Loucy (cell line): ENCODE measurements at regions not wholly inside any gene's neighbourhood (a gene's known extent, or its start where the extent isn't known, plus 50 kb on each side); places are given as distances from the start of the nearest gene placed in this dataset.

Experiments used
- H2AFZ ChIP-seq: fragments of 200-600 bp; sonication (generic); 2 replicates; pipeline ENCODE4 v1.6.0; 2016; ENCODE audit warnings: antibody characterized with exemption, mild to moderate bottlenecking, low read length, moderate library complexity
- H3F3A ChIP-seq: fragments of 200-600 bp; 2 replicates; pipeline ENCODE4 v1.6.0; 2016; ENCODE audit warnings: antibody characterized with exemption, low read depth, mild to moderate bottlenecking
- H3K27me3 ChIP-seq: fragments of 200-600 bp; sonication (generic); 2 replicates; pipeline ENCODE4 v1.6.1; 2014; ENCODE audit warnings: low read length, mild to moderate bottlenecking; ENCODE audit not compliant: insufficient read depth, poor library complexity, severe bottlenecking
- H3K36me3 ChIP-seq: fragments of 200-600 bp; sonication (generic); 2 replicates; pipeline ENCODE4 v1.6.1; 2016; ENCODE audit warnings: low read length; ENCODE audit not compliant: insufficient read depth
- H3K4me1 ChIP-seq: fragments of 200-600 bp; sonication (generic); 2 replicates; pipeline ENCODE4 v1.5.1; 2014; ENCODE audit warnings: low read length, mild to moderate bottlenecking; ENCODE audit not compliant: insufficient read depth, poor library complexity, severe bottlenecking
- H3K4me2 ChIP-seq: fragments of 200-600 bp; sonication (generic); 2 replicates; pipeline ENCODE4 v1.6.0; 2014; ENCODE audit warnings: antibody characterized with exemption, low read length, low read depth, mild to moderate bottlenecking; ENCODE audit not compliant: poor library complexity, severe bottlenecking
- H3K4me3 ChIP-seq: fragments of 200-600 bp; sonication (generic); 2 replicates; pipeline ENCODE4 v1.5.1; 2014; ENCODE audit warnings: low read length, mild to moderate bottlenecking, mixed read lengths; ENCODE audit not compliant: poor library complexity, severe bottlenecking
- H3K79me2 ChIP-seq: fragments of 200-600 bp; sonication (generic); 2 replicates; pipeline ENCODE4 v1.6.1; 2014; ENCODE audit warnings: low read length; ENCODE audit not compliant: insufficient read depth
- H3K9ac ChIP-seq: fragments of 200-600 bp; sonication (generic); 2 replicates; pipeline ENCODE4 v1.6.0; 2014; ENCODE audit warnings: mild to moderate bottlenecking, low read depth, low read length, moderate library complexity; ENCODE audit not compliant: poor library complexity, severe bottlenecking
- H3K9me2 ChIP-seq: fragments of 200-600 bp; sonication (generic); replicated peaks from 2 replicates; pipeline ENCODE4 v1.6.1; 2016; ENCODE audit warnings: low read depth, low read length, mixed read lengths
- H3K9me3 ChIP-seq: fragments of 200-600 bp; sonication (generic); 2 replicates; pipeline ENCODE4 v1.6.1; 2014; ENCODE audit warnings: mild to moderate bottlenecking, antibody characterized with exemption, low read length, low read depth; ENCODE audit not compliant: insufficient read depth
- H4K20me1 ChIP-seq: fragments of 200-600 bp; sonication (generic); 2 replicates; pipeline ENCODE4 v1.6.0; 2014; ENCODE audit warnings: antibody characterized with exemption, low read length, mild to moderate bottlenecking; ENCODE audit not compliant: insufficient read depth, poor library complexity, severe bottlenecking
- CTCF ChIP-seq: fragments of 200-600 bp; sonication (generic); conservative IDR thresholded peaks from 2 replicates; pipeline ENCODE4 v1.5.1; 2014; ENCODE audit warnings: mild to moderate bottlenecking, antibody characterized with exemption, low read length
- EZH2phosphoT487 ChIP-seq: fragments of 200-600 bp; IDR thresholded peaks from 2 replicates; pipeline ENCODE4 v1.6.1; 2018; ENCODE audit warnings: antibody characterized with exemption, mild to moderate bottlenecking, moderate library complexity, borderline replicate concordance

DNA sequence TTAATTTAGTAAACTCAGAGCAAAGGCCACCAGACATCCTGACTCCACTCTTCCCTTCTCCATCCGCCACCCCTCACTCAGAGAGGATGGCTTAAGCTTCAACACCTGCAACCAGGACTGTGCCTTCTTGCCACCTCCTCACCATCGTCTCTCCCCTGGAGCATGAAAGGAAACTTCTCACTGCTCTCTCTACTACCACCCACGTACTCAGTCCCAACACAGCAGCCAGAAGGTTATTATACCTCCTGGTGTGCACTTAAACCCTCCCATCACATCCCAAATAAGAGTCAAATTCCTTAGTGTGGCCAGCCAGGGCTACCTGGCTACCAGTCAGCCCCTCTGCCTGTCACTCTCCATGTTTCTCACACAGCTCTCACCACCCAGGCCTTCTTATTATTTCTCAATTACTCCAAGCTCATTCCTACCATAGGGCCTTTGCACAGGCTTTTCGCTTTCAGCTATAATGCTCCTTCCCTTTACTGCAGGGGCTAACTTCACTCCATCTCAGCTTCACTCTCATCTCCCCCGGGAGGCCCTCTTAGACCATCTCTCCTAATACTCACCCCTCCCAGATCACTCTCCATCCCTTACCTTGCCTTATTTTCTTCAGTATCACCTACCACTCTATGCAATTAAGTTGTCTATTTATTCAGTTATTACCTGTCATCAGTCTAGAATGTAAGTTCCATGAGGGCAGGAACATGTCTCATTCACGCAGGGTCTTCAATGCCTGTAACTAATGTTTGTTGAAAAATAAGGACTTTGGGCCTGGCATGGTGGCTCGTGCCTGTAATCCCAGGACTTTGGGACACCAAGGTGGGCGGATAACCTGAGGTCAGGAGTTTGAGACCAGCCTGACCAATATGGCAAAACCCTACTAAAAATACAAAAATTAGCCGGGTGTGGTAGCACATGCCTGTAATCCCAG is 137.5 kb downstream of the TOMM20 start:
- TF ChIP-seq EZH2phosphoT487: no peak
- TF ChIP-seq CTCF: no peak
- no peaks in the 10 kb centered on the region for H3K9me2 ChIP-seq
- H2AFZ ChIP-seq: no peak overlapping the region
- no peak overlapping the region for H3K4me3 ChIP-seq
- no peaks in the 10 kb centered on the region for H3K36me3 ChIP-seq
- no peaks in the 10 kb centered on the region for H3F3A ChIP-seq
- H3K4me2 ChIP-seq: no peak overlapping the region
- H3K9me3 ChIP-seq: no peaks in the 10 kb centered on the region
- peaks cover 9% of the 10 kb centered on the region for H3K4me1 ChIP-seq
- no peaks in the 10 kb centered on the region for H3K27me3 ChIP-seq
- no peaks in the 10 kb centered on the region for H4K20me1 ChIP-seq
- H3K79me2 ChIP-seq: no peaks in the 10 kb centered on the region
- no peak overlapping the region for H3K9ac ChIP-seq

DNA sequence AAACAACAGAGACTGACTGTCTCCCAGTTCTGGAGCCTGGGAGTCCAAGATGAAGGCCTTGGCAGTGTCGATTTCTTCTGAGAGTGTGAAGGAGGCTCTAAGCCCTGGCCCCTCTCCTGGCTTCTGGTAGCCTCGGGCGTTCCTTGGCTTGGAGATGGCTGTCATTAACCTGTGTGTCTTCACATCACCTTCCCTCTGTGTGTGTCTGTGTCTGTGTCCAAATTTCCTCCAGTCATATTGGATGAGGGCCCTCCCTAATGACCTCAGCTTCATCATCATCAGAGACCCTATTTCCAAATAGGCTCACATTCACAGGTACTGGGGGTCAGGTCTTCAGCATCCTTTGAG is 138.3 kb downstream of the TOMM20 start:
- H3K36me3 ChIP-seq: no peaks in the 10 kb centered on the region
- H3K4me3 ChIP-seq: no peak overlapping the region
- no peaks in the 10 kb centered on the region for H3F3A ChIP-seq
- no peaks in the 10 kb centered on the region for H3K9me3 ChIP-seq
- H3K79me2 ChIP-seq: no peaks in the 10 kb centered on the region
- H3K27me3 ChIP-seq: no peaks in the 10 kb centered on the region
- no peak overlapping the region for H3K9ac ChIP-seq
- H2AFZ ChIP-seq: no peak overlapping the region
- H3K9me2 ChIP-seq: no peaks in the 10 kb centered on the region
- H3K4me2 ChIP-seq: no peak overlapping the region
- H3K4me1 ChIP-seq: peaks cover 9% of the 10 kb centered on the region
- TF ChIP-seq CTCF: no peak
- TF ChIP-seq EZH2phosphoT487: no peak
- H4K20me1 ChIP-seq: no peaks in the 10 kb centered on the region

GRCh38 chr1:234989479-234990327 is 138.9 kb downstream of the TOMM20 start:
- Histone ChIP-seq H3K4me1 (peaks cover 9% of the 10 kb centered on the region), H3K9me2 (no peaks in the 10 kb centered on the region), H3F3A (no peaks in the 10 kb centered on the region), H3K79me2 (no peaks in the 10 kb centered on the region), H3K36me3 (no peaks in the 10 kb centered on the region), H4K20me1 (no peaks in the 10 kb centered on the region), H3K9ac (no peak overlapping the region), H3K27me3 (no peaks in the 10 kb centered on the region), H3K4me3 (no peak overlapping the region), H2AFZ (no peak overlapping the region), H3K4me2 (no peak overlapping the region), H3K9me3 (no peaks in the 10 kb centered on the region)
- TF ChIP-seq CTCF (no peak), EZH2phosphoT487 (no peak)
